Dermis blood vessel endothelial cell (primary cell): ENCODE measurements at regions not wholly inside any gene's neighbourhood (a gene's known extent, or its start where the extent isn't known, plus 50 kb on each side); places are given as distances from the start of the nearest gene placed in this dataset.

Experiments
- DNase-seq: peaks from one replicate; pipeline ENCODE4 v3.0.0; 2010

DNA sequence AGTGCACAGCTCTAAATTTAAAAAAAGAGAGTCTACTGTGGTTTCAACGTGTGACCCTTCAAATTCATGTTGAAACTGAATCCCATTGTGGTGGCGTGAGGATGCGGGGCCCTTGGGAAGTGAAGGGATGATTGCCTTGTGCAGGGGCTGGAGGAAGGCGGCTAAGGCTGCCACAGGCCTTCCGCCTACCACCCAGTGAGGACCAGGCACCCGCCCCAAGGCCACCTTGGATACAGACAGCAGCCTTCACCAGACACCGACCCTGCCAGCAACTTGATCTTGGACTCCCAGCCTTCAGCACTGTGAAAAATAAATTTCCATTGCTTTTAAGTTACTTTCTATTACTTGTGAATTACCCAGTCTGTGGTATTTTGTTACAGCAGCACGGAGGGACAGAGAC is 103.4 kb upstream of the TMEM18 start:
- no peak for DNase-seq

DNA sequence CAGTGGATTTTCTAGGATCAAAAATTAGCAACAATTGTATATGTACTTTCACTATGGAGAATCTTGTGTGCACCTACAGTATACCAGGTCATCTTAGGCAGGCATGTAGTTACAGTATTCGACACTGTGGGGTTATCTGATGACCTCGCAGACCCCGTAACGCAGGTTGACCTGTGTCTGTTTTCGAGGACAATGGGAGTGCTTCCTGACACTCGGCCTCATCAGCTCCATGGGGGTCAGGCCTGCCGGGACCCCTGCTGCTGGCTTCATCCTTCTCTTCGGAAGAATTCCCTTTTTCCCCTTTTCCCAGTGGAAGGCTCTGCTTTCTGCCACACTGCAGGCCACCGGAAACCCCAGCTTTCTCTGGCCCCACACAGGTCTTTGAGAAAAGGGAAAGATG is 102.8 kb upstream of the TMEM18 start:
- no peak for DNase-seq

DNA sequence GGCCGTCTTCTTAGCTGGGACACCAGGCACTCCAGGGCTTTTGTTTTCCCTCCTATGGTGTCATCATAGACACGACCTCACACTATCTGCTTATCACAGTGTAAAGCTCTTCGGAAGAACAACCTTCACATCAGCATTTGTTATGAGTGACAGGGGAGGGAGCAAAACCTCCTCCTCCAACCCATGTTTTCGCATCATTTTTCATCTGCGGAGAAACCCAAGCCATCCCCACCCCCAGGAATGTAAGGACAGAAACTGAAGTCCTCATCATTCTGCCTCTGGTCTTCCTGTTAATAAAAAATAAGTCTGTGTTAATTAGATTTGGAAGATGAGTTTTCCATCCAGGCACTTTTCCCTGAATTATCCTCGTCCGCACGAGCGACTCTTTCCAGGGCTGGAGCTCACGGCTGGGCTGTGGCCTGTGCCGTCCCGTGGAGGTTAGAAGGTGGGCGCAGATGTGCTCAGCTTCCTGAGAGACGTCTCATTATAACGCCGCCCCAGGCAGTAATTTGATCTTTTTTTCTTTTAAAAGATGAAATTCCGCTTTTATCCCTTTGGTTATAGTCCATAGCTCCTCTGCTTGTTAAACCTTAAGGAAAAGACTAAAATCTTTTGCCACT is 101.6 kb upstream of the TMEM18 start:
- DNase-seq, result no peak

DNA sequence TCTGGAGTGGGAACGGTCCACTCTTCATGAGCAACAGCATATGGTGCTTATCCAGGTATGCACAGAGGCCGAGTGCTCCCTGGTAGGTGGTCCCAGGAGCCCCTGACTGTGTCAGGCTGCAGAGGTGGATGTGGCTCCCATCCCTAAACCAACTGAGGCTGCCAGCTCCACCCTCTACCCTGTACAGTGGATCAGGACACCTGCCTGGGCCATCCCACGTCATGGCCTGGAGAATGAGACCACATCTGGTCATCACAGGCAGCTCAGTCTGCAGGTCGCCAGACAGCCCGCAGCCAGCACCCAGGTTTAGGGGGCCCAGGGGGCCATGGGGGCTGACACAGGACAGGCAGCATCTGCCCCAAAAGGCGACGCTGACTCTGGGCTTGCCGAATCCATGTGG is 100.3 kb upstream of the TMEM18 start:
- no peak for DNase-seq

DNA sequence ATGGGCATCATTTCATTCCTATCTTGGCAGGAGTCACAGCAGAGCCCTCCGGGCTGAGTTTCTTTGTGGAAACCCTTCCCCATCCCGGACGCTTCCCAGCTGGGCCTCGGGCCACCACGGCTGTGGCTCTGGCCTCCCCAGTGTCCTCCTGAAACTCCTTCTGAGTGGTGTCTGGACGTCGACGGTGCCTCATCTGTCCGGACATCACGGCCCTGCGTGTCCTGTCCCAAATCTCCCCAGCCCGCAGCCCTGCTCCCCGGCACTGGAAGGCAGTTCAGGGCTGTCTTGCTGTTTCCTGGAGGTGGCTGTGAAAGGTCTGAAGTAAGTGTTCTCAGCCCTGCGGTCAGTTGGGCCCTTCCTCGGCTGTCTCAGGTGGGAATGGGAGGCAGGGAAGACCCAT is 99.8 kb upstream of the TMEM18 start:
- no peak for DNase-seq

DNA sequence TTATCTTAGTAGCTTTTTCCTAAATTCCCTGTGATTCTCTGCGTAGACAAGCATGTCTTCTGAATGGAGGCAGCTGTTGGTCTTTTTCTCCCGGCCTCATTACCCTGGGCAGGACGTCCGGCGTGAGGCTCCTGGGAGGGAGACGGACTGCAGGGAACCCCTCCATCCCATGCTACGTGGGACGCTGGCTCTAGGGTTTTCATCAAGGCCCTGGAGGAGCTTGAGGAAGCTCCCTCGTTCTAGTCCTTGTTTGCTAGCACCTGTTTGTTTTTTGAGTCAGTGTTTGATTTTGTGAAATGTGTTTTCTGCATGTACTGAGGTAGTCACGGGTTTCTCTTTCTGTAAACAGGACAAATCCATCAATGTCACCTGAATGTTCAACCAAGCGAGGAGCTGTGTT is 99.3 kb upstream of the TMEM18 start:
- DNase-seq, result no peak

DNA sequence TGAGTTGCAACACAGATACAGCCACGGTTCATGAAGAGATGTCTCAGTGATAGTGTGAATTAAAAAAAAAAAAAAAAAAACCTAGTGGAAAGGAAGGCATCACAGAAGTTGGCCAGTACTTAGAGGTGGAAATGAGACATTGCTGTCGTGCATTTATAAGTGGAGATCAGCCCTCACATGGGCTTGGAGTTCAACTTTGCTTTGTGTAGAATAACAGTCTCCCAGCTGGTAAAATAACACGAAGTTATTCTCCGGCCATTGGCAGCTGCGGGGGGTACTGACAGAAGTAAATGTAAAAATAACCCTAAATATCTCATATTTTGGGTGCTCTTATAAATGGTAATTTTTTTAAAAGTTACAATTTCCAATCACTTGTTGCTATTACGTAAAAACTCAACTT is 98.8 kb upstream of the TMEM18 start:
- DNase-seq, result no peak

DNA sequence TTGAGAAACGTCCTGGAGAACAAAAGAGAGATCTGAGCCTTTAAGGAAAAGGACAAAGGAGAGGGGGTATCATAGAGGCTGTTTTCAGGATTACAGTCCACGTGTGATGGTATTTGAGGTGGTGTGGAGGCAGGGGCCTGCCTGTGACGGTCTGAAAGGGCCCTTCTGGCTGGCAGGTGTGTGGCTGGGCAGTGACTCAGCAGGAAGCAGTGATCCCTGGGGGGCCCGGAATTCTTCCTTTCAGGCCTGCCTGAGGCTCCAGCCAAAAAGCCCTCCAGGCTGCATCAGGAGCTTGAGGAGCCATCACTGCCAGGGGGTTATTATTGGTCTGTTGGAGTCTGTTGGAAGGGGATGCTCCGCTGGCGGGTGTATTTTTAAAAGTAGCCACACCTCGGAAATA is 97.2 kb upstream of the TMEM18 start:
- DNase-seq, result no peak

DNA sequence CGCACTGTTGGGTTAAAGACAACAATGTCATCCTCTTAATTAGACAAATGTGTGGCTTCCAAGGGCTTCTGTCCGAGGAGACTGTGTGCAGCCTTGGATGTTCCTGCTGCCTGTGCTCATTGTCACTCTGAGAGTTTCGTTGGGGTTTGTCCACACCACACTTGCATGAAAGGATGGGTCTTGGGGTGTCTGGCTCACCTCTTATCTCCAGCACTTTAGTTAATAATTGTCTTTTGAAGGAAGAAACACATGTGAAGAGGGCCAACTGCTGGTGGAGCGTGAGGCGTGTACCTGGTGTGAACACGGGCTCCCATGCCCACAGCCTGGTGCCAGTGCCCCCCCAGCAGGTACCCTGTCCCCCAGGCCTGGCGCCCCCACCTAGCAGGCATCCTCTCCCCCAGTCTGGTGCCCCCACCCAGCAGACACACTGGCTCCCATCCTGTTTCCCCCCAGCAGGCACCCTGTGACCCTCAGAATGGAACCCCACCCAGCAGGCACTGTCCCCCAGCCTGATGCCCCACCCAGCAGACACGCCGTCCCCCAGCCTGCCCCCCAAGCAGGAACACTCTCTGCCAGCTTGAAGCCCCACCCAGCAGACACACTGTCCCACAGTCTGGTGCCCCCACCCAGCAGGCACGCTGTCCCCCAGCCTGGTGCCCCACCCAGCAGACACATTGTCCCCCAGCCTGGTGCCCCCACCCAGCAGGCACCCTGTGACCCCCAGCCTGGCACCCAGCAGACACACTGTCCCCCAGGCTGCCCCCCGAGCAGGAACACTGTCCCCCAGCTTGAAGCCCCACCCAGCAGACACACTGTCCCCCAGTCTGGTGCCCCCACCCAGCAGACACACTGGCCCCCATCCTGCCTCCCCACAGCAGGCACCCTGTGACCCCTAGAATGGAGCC is 96.3 kb upstream of the TMEM18 start:
- no peak for DNase-seq

DNA sequence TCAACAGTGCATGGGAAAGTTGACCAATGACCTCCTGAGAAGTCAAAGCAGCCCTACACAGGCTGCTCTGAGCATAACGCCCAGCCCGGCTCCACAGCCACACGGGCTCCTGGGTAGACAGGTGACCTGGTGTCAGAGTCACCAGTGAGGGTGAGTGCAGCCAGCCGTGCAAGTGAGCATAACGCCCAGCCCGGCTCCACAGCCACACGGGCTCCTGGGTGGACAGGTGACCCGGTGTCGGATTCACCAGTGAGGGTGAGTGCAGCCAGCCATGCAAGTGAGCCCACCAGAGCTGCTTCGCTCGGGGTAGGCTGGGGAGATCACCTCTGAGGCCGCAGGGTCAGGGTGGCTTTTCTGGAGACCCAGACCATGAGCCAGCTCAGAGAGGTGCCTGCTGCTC is 94.3 kb upstream of the TMEM18 start:
- DNase-seq, result no peak

DNA sequence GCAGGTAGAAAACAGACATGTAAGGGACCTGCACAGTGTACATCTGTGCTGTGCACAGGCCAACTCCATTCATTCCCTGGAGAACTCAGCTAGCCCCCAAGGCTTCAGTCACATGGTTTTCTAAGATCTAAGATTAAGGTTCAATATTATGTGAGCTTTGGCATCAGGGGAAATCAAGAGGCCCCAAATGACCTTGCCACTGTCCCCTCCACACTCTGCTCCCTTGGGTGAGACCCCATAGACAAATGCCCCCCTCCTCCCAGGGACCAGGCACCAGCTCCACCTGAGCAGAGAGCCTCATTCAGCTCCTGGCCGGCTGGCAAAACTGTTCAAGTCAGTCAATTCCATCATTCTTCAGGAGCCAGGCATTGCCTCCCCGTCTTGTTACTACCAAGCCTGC is 93.6 kb upstream of the TMEM18 start:
- DNase-seq, result no peak

DNA sequence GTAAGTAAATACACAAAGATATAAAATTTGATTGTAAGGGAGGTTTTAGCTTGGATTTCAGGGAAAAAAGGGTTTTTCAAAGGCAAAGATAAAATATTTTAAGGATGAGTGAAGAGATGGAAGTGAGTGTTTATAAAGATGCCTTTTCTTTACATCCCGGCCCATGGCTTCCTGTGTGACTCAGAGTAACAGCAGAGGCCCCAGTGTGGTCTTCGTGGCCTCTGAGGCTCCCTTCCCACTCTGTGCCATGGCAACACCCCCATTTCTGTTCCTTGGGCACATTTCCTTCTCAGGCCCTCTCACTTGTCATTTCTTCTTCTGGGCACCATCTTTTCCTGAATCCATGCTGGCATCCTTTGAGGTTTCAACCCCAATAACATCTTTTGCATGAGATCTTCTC is 92.6 kb upstream of the TMEM18 start:
- DNase-seq, result no peak

DNA sequence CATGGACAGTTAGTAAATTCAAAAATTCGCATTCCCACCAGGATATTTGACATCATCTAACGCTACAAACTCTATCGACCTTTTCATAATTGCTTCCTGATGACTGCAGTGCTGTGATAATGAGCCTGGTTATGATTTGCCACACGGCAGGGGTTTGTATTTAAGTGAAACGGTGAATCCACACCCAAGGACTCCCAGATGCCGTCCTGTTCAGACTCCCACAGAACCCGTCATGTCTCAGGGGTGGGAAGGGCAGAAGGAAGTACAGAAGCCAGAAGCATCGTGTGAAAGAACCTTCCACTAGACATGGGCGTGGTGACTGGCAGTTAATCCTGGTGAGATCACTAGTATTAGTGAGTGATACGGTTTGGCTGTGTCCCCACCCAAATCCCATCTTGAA is 91.2 kb upstream of the TMEM18 start:
- DNase-seq, result no peak

DNA sequence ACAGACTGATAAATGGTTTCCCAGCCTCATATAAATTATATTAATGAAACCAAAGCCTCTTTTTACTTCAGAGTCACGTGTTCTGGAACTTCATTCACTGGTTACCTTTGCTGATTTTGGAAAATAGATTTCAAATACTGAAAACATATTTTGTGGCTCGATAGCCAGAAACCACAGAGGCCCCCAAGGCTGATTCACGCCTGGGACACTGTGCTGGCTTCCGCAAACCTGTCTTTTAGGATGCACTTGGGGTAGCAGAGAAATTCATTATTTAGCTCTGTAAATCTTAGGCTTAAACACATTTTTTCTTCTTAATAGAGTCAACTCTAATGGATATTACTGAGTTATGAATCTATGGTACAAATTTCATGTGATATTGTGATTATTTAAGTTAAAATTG is 90.7 kb upstream of the TMEM18 start:
- no peak for DNase-seq

DNA sequence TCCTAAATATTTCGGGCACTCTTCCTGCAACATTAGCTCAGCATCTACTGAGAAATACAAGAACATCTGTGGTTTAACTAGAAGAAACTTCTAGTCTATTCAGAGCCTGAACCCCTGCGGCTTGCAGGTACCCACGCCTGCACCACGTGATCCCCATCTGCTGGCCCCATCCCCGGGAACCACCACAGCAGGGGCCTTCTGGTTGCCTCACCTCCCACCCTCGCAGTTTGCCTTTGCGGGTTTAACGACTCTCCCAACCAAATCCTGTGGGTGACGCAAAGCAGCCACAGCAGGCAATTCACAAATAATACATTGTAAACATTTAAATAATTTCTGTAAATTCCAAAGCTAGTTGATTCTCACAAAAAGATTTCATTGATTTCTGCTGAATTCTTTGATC is 90.2 kb upstream of the TMEM18 start:
- no peak for DNase-seq

DNA sequence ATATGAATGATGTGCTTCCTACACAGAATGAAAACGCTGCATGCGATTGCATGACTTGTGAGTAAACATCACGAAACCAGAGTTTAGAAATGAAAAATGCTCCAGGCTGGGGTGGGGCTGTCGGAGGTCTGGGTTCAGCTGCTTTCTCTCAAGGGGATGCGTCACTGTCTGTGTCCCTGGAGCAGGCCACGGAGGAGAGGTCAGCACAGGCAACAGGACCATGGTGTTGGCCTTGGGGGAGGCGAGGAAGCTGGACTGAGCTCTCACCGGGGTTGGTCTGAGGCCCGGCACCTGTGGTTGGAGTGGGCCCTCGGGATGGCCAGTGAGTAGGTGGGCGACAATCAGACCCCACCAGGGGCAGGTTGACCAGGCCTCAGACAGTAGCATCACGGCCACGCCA is 89.0 kb upstream of the TMEM18 start:
- DNase-seq, result no peak

DNA sequence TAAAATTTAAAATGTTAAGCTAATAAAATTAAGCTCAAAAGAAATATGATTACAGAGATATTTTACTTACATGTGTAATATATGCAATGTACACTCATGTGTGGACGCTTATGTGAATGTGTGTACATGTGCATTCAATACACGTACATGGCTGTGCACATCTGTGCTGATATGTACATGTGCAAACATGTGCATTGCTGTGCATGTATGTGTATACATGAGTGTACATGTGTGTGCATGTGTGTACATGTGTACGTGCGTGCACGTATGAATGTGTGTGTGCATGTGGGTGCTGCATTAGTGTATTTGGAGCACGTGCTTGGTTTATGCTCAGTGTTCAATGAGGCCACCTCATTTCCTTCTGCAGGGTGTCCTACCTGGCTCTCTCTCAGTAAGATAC is 88.2 kb upstream of the TMEM18 start:
- DNase-seq, result no peak

DNA sequence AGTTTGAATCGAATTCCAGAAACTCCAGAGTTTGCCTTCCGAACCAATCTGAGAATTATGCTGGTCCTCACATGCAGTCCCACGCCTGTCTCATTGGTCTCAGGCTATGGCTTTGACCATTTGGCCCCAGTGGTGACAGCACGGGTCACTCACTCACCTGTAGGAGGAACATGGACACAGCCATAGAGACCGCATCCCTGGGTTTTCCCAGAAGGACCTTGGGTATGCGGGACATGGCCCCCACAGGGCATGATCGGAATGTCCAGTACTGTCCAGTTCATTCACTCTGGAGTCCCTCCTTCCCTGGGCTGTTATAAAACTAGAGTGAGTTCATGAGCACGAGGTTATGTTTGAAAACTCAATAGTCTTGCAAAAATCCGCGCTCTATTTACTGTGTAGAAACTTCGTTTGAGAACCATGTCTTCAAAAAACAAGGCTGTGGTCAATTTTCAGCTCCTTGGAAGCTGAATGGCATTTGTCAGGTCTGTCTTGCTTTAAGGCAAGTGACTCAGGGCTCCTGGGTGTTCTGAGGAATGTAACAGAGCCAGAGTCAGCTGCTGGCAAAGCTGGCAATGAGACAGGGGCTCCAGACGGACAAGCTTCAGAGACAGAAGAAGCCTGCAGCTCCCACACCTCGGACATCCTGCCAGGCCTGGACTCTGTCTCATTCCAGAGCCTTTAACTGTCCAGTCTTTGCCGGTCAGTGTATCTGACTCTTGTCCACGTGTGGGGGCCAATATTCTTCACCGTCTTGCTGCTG is 86.7 kb upstream of the TMEM18 start:
- no peak for DNase-seq

DNA sequence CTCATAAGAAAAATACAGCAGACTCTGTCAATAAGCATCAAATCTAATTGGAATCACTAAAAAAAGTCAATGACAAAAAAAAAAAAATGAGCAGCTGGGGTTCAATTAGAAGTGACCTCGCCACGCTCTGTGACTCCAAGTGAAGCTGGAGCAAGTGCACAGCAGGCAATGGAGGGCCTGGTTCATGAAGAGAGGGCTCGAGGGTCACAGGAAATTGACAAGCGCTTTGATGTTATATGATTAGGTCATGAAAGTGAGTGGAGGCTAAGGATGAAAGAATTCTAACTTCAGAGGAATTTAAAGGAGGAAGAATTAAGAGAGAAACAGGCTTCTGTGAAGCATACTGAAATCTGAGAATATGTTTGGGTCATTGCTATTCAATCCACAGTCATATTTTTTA is 85.4 kb upstream of the TMEM18 start:
- DNase-seq, result no peak

DNA sequence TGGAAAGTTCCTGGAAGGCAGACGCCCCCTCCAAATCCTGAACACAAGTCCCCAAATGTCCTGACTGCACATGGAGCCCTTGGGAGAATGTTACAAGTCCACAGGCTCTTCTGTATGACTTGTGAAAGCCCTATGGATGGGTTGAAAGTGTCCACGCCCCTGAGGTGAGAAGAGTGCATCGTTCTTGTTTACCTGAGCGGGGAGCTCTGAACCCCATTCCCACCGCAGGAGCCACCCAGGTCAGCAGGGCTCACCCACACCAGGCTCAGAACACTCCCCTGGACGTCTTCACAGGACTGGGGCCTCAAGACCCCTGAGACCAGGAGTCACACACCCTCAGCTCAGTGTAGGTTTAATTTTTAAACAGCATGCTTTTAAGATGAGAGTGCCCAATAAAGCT is 84.2 kb upstream of the TMEM18 start:
- DNase-seq, result no peak

DNA sequence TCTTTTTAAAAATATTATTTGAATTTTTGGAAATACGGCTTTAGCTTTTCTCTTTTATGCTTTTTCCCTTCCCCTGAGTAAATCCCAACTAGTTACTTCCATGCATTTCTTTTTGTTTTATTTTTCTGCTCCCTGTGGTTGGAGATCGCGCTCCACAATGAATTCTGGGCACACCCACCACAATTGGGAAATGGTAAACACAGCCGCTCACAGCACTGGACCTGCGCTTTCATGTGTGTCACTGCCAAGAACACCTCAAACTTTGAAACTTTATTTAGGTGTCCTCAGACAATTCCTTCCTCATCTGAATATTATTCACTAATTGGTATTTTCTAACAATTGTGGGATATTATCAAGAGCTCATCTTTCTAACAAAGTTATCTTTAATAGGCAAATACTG is 82.8 kb upstream of the TMEM18 start:
- DNase-seq, result no peak

DNA sequence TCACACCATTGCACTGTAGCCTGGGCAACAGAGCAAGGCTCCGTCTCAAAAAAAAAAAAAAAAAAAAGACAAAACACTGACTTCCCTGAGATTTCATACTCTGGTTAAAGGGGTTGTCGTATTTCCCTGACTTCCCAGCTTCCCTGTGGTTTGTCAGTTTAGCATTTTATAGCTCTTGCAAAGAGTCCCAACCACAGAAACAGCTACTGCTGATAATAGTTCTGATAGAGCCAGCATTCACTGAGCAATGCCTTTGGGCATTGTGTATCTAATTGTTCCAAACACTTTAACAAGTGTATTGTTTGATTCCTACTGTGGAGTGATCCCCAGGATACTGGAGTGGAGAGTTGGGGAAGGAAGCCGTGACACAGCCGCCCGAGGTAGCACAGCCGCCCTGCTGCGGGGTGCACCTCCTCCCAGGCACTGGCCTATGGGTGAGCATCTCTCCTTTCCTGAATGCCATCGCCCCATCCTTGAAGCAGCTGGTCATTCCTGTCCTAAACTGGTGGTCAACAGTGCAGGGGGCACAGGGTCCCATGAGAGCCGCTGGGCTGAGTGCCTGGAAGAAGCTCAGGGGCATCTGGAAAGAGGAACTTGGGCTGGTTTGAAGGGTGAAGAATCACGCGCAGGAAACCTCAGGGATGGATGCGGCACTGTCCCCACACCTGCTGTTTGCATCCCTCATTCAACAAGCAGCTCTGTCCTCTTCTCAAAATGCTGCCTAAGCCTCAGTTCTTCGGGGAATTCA is 81.0 kb upstream of the TMEM18 start:
- no peak for DNase-seq

DNA sequence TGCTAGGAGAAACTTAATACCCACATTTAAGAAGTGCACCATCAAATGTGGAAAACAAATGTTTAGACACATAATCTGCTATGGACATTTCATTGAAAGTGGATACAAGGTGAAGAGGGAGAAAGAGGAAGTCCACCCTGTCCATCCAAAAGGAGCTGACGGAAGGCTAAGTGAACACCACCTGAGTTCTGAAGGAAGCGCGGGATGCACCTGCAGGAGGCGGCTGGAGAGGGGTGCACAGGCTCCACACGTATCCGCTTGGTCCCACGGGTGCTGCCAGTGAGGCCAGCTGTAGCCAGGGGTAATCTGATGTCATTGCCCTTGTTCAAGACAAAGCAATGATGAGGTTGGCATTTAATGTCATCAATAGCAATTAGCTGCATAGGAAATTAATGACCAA is 75.9 kb upstream of the TMEM18 start:
- no peak for DNase-seq
